ENCODE measurements at regions not wholly inside any gene's neighbourhood (a gene's known extent, or its start where the extent isn't known, plus 50 kb on each side); places are given as distances from the start of the nearest gene placed in this dataset.

DNA sequence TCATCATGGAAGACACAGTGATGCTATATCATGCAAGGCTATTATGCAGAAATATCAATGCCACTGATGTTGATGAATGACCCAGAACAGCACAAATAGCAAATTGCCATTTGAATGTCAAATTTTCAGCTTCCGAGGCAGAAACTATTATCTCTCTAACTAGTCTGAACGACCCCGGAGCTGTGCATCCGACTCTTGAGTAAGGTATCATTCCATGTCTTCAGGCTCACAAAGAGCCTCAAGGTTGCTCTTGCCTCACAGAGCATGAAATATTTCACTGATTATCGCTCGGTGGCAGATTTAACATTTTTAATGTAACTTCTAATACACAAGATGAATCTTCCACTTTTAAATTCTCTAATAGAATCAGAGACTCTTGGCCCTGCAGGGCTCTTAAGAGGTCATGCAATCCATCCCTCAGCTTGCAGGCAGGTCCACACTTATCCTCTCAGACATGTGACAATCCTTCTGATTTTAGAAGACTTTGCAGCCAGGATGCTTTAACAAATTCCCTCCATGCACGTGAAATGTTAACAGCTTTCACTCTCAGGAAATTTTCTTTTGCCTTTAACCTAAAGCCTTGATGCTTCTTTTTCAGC, 221.0 kb downstream of the FRK start (continued):
- TF ChIP-seq, protein P1, sequence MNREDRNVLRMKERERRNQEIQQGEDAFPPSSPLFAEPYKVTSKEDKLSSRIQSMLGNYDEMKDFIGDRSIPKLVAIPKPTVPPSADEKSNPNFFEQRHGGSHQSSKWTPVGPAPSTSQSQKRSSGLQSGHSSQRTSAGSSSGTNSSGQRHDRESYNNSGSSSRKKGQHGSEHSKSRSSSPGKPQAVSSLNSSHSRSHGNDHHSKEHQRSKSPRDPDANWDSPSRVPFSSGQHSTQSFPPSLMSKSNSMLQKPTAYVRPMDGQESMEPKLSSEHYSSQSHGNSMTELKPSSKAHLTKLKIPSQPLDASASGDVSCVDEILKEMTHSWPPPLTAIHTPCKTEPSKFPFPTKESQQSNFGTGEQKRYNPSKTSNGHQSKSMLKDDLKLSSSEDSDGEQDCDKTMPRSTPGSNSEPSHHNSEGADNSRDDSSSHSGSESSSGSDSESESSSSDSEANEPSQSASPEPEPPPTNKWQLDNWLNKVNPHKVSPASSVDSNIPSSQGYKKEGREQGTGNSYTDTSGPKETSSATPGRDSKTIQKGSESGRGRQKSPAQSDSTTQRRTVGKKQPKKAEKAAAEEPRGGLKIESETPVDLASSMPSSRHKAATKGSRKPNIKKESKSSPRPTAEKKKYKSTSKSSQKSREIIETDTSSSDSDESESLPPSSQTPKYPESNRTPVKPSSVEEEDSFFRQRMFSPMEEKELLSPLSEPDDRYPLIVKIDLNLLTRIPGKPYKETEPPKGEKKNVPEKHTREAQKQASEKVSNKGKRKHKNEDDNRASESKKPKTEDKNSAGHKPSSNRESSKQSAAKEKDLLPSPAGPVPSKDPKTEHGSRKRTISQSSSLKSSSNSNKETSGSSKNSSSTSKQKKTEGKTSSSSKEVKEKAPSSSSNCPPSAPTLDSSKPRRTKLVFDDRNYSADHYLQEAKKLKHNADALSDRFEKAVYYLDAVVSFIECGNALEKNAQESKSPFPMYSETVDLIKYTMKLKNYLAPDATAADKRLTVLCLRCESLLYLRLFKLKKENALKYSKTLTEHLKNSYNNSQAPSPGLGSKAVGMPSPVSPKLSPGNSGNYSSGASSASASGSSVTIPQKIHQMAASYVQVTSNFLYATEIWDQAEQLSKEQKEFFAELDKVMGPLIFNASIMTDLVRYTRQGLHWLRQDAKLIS (CRISPR knock-in tag; IDR thresholded peaks at IDR 0.05), result no peak
- TF ChIP-seq ZNF44 (CRISPR knock-in tag; IDR thresholded peaks at IDR 0.05) (no peak), HOMEZ (CRISPR knock-in tag; IDR thresholded peaks at IDR 0.05; ENCODE audit: low read depth) (no peak)
- TF ChIP-seq, protein P2, sequence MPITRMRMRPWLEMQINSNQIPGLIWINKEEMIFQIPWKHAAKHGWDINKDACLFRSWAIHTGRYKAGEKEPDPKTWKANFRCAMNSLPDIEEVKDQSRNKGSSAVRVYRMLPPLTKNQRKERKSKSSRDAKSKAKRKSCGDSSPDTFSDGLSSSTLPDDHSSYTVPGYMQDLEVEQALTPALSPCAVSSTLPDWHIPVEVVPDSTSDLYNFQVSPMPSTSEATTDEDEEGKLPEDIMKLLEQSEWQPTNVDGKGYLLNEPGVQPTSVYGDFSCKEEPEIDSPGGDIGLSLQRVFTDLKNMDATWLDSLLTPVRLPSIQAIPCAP (CRISPR knock-in tag; IDR thresholded peaks at IDR 0.05; ENCODE audit: low read depth), result no peak

GRCh38 chr6:115838763-115839401, 221.8 kb downstream of the FRK start:
- no peak overlapping the region for H2AFZ ChIP-seq (ENCODE audit: low read length)
- H3K4me3 ChIP-seq (replicated peaks in 1 of 3; ENCODE audit: insufficient read depth in 1 of 3, low read depth in 2 of 3, low read length in 3 of 3), result no peak overlapping the region
- H4K20me1 ChIP-seq (ENCODE audit: insufficient read depth, low read length), result no peaks in the 10 kb centered on the region
- H3K4me2 ChIP-seq (ENCODE audit: low read depth, low read length), result no peak overlapping the region
- no peak overlapping the region for H3K27ac ChIP-seq (ENCODE audit: extremely low read length, insufficient read depth, low read length)
- DNase-seq (ENCODE audit: low spot score) (peak; percentile 50), FAIRE-seq (peak; percentile 18), ATAC-seq (peak; percentile 98)
- H3K9me3 ChIP-seq (ENCODE audit: low read length), result no peaks in the 10 kb centered on the region
- in situ Hi-C loops (cut with HindIII; ENCODE audit: extremely low pct_ligation_motif_present, low pct_unique_long_range_greater_than_20kb), result no loop called here
- no peaks in the 10 kb centered on the region for H3K79me2 ChIP-seq (ENCODE audit: insufficient read depth, low read length)
- POLR2A ChIA-PET, result no interaction called here
- WGBS (ENCODE audit: low lambda C conversion rate), result 15% methylated on average over 3 of the region's 3 CpGs
- no TSS peak for BruUV-seq (replicated peaks)
- H3K9ac ChIP-seq (ENCODE audit: insufficient read depth, low read depth, low read length), result no peak overlapping the region
- intact Hi-C loops (cut with micrococcal nuclease; ENCODE audit: unreplicated experiment), result no loop called here
- H3K4me1 ChIP-seq (ENCODE audit: insufficient read depth, low read length), result no peaks in the 10 kb centered on the region
- no peaks in the 10 kb centered on the region for H3K36me3 ChIP-seq (replicated peaks in 1 of 2; ENCODE audit: control insufficient read depth in 1 of 2, insufficient read depth in 2 of 2, low read length in 2 of 2)
- no peaks in the 10 kb centered on the region for H3K27me3 ChIP-seq (ENCODE audit: control insufficient read depth in 1 of 2, insufficient read depth in 2 of 2, low read length in 2 of 2)
- CTCF ChIA-PET (ENCODE audit: low intra/inter-chr PET ratio, low total read pairs), result no interaction called here
- TF ChIP-seq ARID3A (IDR thresholded peaks at IDR 0.05; ENCODE audit: low read depth, low read length), result no peak
- no peak for TF ChIP-seq KDM3A (CRISPR knock-in tag; IDR thresholded peaks at IDR 0.05; ENCODE audit: low read depth)
- no peak for TF ChIP-seq SCMH1 (CRISPR knock-in tag; IDR thresholded peaks at IDR 0.05; ENCODE audit: borderline replicate concordance)
- TF ChIP-seq PHF21A (CRISPR knock-in tag; IDR thresholded peaks at IDR 0.05), result peak; percentile 25; the same call in 1 of the 2 replicates
- TF ChIP-seq PHF20 (CRISPR knock-in tag; IDR thresholded peaks at IDR 0.05), result no peak
- TF ChIP-seq, protein P3, sequence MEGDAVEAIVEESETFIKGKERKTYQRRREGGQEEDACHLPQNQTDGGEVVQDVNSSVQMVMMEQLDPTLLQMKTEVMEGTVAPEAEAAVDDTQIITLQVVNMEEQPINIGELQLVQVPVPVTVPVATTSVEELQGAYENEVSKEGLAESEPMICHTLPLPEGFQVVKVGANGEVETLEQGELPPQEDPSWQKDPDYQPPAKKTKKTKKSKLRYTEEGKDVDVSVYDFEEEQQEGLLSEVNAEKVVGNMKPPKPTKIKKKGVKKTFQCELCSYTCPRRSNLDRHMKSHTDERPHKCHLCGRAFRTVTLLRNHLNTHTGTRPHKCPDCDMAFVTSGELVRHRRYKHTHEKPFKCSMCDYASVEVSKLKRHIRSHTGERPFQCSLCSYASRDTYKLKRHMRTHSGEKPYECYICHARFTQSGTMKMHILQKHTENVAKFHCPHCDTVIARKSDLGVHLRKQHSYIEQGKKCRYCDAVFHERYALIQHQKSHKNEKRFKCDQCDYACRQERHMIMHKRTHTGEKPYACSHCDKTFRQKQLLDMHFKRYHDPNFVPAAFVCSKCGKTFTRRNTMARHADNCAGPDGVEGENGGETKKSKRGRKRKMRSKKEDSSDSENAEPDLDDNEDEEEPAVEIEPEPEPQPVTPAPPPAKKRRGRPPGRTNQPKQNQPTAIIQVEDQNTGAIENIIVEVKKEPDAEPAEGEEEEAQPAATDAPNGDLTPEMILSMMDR (CRISPR knock-in tag; IDR thresholded peaks at IDR 0.05), result peak; percentile 52
- TF ChIP-seq SOX6 (IDR thresholded peaks at IDR 0.05), result no peak
- TF ChIP-seq SOX6 (CRISPR knock-in tag; IDR thresholded peaks at IDR 0.05), result 0 out of 2 replicates have a peak, but pooled peaks have one; percentile 10

Measured in HepG2 (cell line).